Body of pancreas (tissue), 4 donors: ENCODE measurements at regions not wholly inside any gene's neighbourhood (a gene's known extent, or its start where the extent isn't known, plus 50 kb on each side); places are given as distances from the start of the nearest gene placed in this dataset.

Source experiments
- CTCF ChIP-seq, 7 experiments: fragments of 450-650 bp in 4 of 7; fragments of 200-600 bp in 3 of 7; sonication (generic) in 3 of 7; IDR thresholded peaks; one replicate each; pipeline ENCODE4 v1.5.1; 2016 to 2019; ENCODE audit warnings: antibody characterized with exemption in 7 of 7
- POLR2A ChIP-seq, 3 donors: fragments of 450-650 bp; IDR thresholded peaks; one replicate each; pipeline ENCODE4 v1.6.1; 2016; ENCODE audit warnings: antibody characterized with exemption in 3 of 3, mild to moderate bottlenecking in 2 of 3

DNA sequence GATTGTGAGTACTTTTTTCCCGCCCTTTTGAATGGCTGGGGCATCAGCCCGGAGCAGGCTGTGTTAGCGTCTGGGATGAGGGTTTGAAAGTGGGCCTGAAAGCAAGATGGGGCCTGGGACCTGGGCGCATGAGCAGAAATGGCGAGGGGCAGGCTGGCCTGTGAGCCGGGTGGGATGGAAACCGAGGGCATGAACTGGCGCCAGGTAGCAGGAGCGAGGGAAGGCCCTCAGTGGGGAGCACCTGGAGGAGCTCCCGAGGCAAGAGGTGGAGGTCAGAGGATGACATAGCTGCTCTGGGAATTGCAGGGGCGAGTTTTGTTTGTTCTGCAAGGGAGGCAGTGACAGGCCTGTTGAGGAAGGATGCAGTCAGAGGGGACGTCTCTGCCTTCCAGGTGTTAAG, 68.6 kb downstream of the RGS12 start:
- no peak for TF ChIP-seq CTCF (IDR thresholded peaks at IDR 0.05)
- TF ChIP-seq POLR2A (IDR thresholded peaks at IDR 0.05), result no peak
